ENCODE measurements at regions not wholly inside any gene's neighbourhood (a gene's known extent, or its start where the extent isn't known, plus 50 kb on each side); places are given as distances from the start of the nearest gene placed in this dataset.

GRCh38 chr13:77832339-77833100 is 86.1 kb downstream of the EDNRB start:
- no peak for TF ChIP-seq CTCF (IDR thresholded peaks at IDR 0.05; ENCODE audit: poor library complexity)
- no peak for TF ChIP-seq EZH2phosphoT487 (IDR thresholded peaks at IDR 0.05; ENCODE audit: low read depth, severe bottlenecking, unreplicated experiment)
